GM18867 (cell line): ENCODE measurements at regions not wholly inside any gene's neighbourhood (a gene's known extent, or its start where the extent isn't known, plus 50 kb on each side); places are given as distances from the start of the nearest gene placed in this dataset.

Experiments
- ATAC-seq: cut with Tn5 transposase; IDR thresholded peaks from one replicate; pipeline ENCODE4 v1.9.1; 2021; ENCODE audit warnings: mild to moderate bottlenecking, moderate library complexity; ENCODE audit not compliant: unreplicated experiment

DNA sequence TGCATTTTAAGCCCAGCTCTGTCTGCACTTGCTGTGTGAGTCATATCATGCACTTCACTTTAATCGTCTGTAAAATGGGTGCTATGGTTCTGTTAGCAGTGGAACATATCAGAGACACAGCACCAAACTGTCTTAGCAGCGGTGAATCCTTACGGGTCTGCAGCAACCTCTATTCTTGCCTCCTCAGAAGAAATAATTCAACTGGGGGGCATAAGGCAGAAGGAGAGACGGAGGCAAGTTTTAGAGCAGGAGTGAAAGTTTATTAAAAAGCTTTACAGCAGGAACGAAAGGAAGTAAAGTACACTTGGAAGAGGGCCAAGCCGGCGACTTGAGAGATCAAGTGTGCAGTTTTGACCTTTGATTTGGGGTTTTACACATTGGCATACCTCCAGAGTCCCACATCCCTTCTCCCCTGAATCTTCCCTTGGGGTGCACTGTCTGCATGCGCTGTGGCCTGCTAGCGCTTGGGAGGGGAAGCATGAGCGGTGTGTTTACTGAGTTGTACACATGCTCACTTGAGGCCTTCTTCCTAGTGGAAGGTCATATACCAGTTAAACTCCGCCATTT is 109.8 kb downstream of the DDX1 start:
- no peak for ATAC-seq

DNA sequence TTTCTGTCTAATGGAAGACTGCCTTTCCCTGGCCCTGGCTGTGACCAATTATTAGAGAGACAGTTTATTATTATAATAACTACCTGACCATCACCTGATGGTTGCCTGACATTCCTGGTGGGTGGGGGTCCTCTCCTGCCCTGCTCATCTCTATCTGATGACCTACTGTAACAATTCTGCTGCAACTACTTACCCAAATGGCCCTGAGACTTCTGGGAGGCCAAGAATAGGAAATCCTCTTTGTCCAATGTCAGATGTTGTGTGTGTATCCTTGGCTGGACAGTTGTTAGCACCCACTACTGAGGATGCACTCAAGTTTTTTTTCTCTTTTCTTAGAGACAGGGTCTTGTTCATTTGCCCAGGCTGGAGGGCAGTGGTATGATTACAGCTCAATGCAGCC is 110.3 kb downstream of the DDX1 start:
- ATAC-seq: no peak

DNA sequence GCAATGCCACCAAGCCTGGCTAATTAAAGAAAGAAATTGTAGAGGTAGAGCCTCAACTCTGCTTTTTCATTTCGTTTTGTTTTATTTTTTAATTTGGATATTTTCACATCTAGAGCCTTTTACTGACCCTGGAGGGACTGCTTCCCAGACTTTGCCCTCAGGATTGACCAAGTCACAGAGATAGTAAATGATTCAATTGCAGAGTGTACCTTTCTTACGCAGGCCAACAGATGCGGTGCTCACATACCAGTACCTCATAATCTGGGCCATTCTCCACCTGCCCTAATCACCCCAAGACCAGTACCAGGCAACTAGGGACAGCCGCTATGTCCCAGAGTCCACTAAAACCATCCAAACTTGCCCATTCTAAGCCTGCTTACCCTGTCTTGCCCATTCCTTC is 110.8 kb downstream of the DDX1 start:
- ATAC-seq: no peak

DNA sequence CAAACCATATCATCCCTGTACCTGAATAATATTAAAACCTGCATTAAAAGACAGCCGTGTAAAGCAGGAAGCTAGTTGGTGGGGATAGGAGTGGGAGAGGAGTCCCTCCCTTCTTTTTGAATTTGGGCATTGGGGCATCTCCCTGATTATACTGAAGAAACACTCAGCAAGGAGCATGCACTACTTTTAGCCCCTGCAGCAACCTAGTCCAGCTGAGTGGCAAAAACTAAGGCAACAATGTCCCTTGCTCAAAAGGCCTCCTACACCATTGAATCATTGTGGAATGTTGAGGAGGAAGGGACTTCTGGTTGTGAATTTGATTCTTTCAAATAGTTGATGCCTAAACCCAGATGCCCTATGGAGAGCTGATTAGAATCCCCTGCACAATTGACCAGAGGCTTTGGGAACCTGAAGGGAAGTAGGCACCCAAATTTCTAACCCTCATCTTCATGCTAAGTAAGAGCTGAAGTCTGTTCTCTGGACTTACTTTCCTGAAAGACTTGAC is 111.7 kb downstream of the DDX1 start:
- no peak for ATAC-seq

GRCh38 chr2:15704086-15704787 is 112.6 kb downstream of the DDX1 start:
- ATAC-seq: no peak

DNA sequence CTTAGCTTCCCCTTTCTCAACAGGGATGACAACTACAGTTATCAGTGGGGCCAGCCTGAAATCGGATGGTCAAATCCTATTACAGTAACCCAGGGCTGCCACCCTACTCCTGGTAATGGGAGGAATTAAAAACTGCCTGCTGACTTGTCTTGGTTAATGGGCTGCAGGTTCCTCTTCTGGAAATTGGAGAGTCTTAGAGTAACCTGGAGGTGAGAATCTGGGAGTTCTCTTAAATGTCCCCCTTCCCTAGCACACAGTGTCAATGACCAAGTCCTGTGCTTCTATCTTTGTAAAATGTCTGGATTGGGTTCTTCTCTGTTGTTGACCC is 113.1 kb downstream of the DDX1 start:
- no peak for ATAC-seq

- ATAC-seq: no peak
Observed at GRCh38 chr2:15705310-15705709, 113.6 kb downstream of the DDX1 start.

GRCh38 chr2:15705839-15706386 is 114.2 kb downstream of the DDX1 start:
- no peak for ATAC-seq

GRCh38 chr2:15706424-15706823 is 114.8 kb downstream of the DDX1 start:
- no peak for ATAC-seq

DNA sequence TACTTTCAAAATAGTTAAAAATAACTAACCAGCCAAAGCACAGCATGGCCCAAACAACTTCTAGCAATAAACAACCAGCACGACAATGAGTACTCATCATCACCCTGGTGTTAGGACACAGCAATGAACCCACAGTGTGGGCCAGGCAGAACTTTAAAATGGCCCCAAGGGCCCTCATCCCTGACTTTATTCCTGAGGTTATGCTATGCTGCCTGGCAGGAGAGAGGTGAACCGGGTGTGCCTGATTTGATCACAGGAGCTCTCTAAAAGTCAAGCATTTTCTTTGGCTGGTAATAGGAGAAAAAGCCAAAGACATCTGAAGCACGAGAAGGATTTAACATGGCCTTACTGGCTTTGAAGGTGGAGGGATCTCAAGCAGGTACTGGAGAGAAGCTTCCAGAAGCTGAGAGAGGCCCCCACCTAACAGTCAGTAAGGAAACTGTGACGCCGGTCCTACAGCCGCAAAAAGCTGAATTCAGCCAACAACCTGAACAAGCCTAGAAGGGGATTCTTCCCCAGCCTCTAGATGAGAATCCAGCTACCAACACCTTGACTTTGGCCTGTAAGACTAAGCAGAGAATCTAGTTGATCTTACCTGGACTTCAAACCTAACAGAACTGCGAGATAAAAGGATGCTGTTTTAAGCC is 115.4 kb downstream of the DDX1 start:
- no peak for ATAC-seq

- no peak for ATAC-seq
Observed at GRCh38 chr2:15708161-15708560, 116.5 kb downstream of the DDX1 start.

GRCh38 chr2:15708865-15709820 is 117.5 kb downstream of the DDX1 start:
- no peak for ATAC-seq

DNA sequence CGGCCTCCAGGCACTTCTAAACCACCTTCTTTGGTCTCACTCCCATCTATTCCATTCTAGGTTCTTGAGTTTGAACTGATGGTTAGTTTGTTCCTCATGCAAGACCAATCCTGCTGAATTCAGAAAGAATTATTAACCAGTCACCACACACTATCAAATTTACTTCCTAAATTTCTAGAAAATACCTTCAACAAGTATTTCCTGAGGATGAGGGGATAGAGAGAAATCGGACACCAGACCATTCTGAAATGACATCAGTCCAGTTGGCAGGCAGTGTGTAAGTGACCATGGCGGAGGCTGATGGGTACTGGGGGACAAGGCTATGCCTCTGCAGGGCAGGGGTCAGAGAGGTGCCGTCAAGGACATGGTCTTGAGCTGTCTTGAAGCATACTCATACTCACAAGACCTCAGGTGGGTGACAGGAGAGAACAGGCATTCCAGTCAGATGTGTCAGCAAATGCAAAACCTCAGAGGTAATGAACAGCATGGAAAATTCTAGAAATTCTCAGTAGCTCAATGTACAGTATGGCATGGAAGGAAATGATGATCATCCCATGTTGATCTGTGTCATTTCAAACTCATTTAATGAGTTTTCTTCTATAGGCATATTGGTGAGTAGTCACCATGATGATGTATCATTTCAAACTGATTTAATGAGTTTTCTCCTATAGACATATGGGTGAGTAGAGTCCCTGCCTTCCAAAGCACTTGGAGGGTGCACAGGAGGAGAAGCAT is 119.6 kb downstream of the DDX1 start:
- no peak for ATAC-seq

DNA sequence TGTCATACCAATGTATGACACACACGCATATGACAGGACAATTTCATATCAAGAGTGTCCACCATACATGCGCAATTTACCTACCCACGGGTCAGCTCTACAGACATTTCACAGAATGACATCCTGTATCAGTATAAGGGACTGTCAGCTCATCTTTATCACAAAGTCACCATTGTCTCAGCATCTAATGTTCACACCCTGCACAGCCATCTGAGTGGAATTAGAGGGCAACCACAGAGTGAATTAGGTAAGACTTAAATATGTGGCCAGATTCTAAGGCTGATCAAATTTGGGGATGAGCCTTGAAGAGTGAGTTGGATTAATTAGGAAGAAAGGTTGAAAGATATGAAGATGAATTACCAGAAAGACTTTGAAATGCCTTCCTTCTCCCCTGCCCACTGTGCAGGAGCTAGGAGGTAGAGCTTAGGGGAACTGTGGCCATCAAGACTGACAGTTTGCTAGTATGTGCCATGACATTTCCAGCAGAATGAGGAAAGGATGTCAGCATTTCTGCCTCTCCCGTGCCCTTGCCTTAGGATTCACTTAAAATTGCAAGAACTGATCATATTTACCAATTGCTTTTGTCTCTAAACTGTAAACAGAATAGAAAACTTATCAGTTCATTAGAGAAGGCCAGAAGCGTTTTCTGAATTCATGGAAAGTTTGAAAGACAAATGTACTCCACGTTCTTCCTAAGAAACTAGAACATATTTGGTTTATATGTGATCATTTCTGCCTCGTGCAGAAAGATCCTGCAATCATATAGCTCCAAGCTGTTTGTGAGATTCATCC is 121.1 kb downstream of the DDX1 start:
- ATAC-seq: no peak

GRCh38 chr2:15713475-15713874 is 121.8 kb downstream of the DDX1 start:
- ATAC-seq: no peak

DNA sequence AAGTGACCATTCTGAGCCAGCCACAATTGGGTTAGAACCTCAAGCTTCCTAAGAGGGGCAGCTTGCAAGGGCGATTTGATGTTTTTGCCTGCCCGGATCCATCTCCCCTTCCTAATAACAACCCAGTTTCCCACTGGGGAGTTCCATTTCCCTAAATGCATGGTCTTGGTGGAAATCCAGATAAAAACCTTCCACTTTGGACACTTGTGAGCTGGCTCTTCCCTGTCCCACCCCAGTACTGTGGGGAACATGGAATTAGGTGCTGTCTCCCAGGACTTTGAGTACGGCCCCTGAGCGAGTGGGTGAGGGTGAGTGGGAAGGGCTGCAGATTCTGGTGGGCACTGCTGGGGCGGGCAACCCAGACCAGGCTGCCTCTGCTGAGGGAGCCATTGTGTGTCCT is 122.3 kb downstream of the DDX1 start:
- ATAC-seq: no peak

GRCh38 chr2:15714609-15715008 is 122.9 kb downstream of the DDX1 start:
- no peak for ATAC-seq

GRCh38 chr2:15715596-15715995 is 123.9 kb downstream of the DDX1 start:
- ATAC-seq: no peak

DNA sequence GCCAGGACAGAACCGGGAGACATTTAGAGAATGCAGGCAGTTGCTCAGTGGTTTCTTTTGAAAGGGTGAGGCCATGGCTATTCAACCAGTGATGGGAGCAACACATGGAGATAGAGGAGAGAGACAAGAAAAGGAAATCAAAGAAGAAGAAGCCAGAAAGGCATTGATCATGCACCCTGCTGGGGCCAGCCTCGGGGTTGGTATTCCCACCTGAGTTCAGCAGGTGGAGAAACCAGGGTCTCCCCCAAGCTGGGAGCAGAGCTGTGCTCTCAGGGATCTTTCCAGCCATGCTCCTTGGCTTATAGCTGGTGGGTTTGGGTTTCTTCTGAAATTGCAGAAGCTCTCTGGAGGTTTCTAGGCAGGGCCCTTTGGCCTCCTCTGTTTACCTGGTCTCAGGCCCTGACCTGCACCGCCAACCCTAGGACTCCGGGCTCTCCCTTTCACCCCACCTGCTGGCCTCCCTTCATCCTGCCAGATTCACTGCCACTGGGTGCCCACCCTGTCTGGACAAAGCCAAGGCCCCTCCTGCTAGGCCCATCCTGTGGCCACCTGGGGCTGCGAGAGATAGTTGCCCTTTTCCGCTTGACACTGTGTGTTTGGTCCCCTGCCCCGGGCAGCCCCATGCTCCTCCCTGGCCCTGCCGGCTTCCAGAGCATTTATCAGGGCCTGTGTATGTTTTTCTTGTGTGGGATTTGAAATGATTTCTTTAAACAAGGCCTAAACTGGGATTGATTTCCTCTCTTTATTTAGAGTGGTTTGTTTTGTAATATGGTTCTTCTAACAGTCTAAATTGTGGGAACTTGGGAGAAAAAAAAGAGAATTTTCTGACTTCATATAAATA is 126.7 kb downstream of the DDX1 start:
- no peak for ATAC-seq
